ENCODE measurements at regions not wholly inside any gene's neighbourhood (a gene's known extent, or its start where the extent isn't known, plus 50 kb on each side); places are given as distances from the start of the nearest gene placed in this dataset.

DNA sequence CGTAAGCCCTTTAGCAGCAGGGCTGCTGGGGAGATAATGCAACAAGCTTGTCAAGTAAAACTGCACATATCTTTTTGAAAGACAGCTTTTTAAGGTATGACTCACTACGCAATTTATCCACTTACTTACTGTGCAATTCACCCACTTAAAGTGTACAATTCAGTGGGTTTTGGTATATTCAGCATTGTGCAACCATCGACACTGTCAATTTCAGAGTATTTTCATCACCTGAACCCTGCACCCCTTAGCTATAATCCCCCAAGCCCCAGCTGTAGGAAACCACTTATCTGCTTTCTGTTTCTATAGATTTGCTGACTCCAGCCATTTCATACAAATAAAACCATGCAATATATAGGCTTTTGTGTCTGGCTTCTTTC lies 168.0 kb downstream of the PTPN20 start:
- no peak overlapping the region for H2AFZ ChIP-seq (ENCODE audit: low read depth, low read length)
- H3K9me2 ChIP-seq (ENCODE audit: insufficient read depth, low read length), result no peaks in the 10 kb centered on the region
- no peaks in the 10 kb centered on the region for H3K36me3 ChIP-seq (ENCODE audit: insufficient read depth, low read length)
- no peaks in the 10 kb centered on the region for H3K27me3 ChIP-seq (ENCODE audit: insufficient read depth, low read depth, low read length)
- TF ChIP-seq TAF1 (IDR thresholded peaks at IDR 0.05; ENCODE audit: low read depth) (peak; percentile 32), RAD21 (conservative IDR thresholded peaks at IDR 0.05) (no peak), POLR2AphosphoS5 (IDR thresholded peaks at IDR 0.05) (peak; percentile 92), EP300 (conservative IDR thresholded peaks at IDR 0.05; ENCODE audit: poor library complexity, severe bottlenecking) (peak; percentile 91)
- TF ChIP-seq, protein P1, sequence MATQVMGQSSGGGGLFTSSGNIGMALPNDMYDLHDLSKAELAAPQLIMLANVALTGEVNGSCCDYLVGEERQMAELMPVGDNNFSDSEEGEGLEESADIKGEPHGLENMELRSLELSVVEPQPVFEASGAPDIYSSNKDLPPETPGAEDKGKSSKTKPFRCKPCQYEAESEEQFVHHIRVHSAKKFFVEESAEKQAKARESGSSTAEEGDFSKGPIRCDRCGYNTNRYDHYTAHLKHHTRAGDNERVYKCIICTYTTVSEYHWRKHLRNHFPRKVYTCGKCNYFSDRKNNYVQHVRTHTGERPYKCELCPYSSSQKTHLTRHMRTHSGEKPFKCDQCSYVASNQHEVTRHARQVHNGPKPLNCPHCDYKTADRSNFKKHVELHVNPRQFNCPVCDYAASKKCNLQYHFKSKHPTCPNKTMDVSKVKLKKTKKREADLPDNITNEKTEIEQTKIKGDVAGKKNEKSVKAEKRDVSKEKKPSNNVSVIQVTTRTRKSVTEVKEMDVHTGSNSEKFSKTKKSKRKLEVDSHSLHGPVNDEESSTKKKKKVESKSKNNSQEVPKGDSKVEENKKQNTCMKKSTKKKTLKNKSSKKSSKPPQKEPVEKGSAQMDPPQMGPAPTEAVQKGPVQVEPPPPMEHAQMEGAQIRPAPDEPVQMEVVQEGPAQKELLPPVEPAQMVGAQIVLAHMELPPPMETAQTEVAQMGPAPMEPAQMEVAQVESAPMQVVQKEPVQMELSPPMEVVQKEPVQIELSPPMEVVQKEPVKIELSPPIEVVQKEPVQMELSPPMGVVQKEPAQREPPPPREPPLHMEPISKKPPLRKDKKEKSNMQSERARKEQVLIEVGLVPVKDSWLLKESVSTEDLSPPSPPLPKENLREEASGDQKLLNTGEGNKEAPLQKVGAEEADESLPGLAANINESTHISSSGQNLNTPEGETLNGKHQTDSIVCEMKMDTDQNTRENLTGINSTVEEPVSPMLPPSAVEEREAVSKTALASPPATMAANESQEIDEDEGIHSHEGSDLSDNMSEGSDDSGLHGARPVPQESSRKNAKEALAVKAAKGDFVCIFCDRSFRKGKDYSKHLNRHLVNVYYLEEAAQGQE (IDR thresholded peaks at IDR 0.05; ENCODE audit: borderline replicate concordance), result peak; percentile 62
- no peaks in the 10 kb centered on the region for H3K79me2 ChIP-seq (replicated peaks; ENCODE audit: insufficient read depth, low read length)
- H3K9ac ChIP-seq (ENCODE audit: low read length), result no peak overlapping the region
- no peak overlapping the region for H3K4me2 ChIP-seq (ENCODE audit: low read length)
- no peaks in the 10 kb centered on the region for H3K9me3 ChIP-seq (ENCODE audit: low read length)
- H3K4me3 ChIP-seq (ENCODE audit: low read length), result no peak overlapping the region
- no peaks in the 10 kb centered on the region for H4K20me1 ChIP-seq (ENCODE audit: insufficient read depth)
- H3K27ac ChIP-seq (ENCODE audit: low read length), result peak overlapping the region; percentile 63
- H3F3A ChIP-seq (ENCODE audit: insufficient read depth, low read length, poor library complexity, severe bottlenecking), result no peaks in the 10 kb centered on the region

- no peak overlapping the region for H3K4me3 ChIP-seq (ENCODE audit: low read length)
- no peak overlapping the region for H3K9ac ChIP-seq (ENCODE audit: low read length)
- no peak overlapping the region for H2AFZ ChIP-seq (ENCODE audit: low read depth, low read length)
These were observed 170.0 kb downstream of the PTPN20 start for GRCh38 chr10:47081264-47081663.

More at GRCh38 chr10:47081264-47081663, 170.0 kb downstream of the PTPN20 start:
- Histone ChIP-seq H3K9me2 (ENCODE audit: insufficient read depth, low read length) (no peaks in the 10 kb centered on the region), H3K27me3 (ENCODE audit: insufficient read depth, low read depth, low read length) (no peaks in the 10 kb centered on the region), H3K4me2 (ENCODE audit: low read length) (no peak overlapping the region), H3K27ac (ENCODE audit: low read length) (no peak overlapping the region), H3K36me3 (ENCODE audit: insufficient read depth, low read length) (no peaks in the 10 kb centered on the region), H3K79me2 (replicated peaks; ENCODE audit: insufficient read depth, low read length) (no peaks in the 10 kb centered on the region), H3F3A (ENCODE audit: insufficient read depth, low read length, poor library complexity, severe bottlenecking) (no peaks in the 10 kb centered on the region), H3K9me3 (ENCODE audit: low read length) (no peaks in the 10 kb centered on the region), H4K20me1 (ENCODE audit: insufficient read depth) (no peaks in the 10 kb centered on the region)
- TF ChIP-seq POLR2AphosphoS5 (IDR thresholded peaks at IDR 0.05) (no peak), RAD21 (conservative IDR thresholded peaks at IDR 0.05) (no peak), CTCF (IDR thresholded peaks at IDR 0.05; ENCODE audit: poor library complexity, severe bottlenecking) (no peak), EP300 (conservative IDR thresholded peaks at IDR 0.05; ENCODE audit: poor library complexity, severe bottlenecking) (no peak), TAF1 (IDR thresholded peaks at IDR 0.05; ENCODE audit: low read depth) (no peak), EZH2 (IDR thresholded peaks at IDR 0.05; ENCODE audit: borderline replicate concordance, insufficient read depth, low read length, poor library complexity, severe bottlenecking) (no peak), MXI1 (conservative IDR thresholded peaks at IDR 0.05; ENCODE audit: poor library complexity, severe bottlenecking) (no peak), SMC3 (conservative IDR thresholded peaks at IDR 0.05; ENCODE audit: poor library complexity) (no peak)
- TF ChIP-seq, protein P1 (IDR thresholded peaks at IDR 0.05; ENCODE audit: borderline replicate concordance), result no peak

Data from neural cell (in vitro differentiated cells).